GM19193 (cell line): ENCODE measurements at regions not wholly inside any gene's neighbourhood (a gene's known extent, or its start where the extent isn't known, plus 50 kb on each side); places are given as distances from the start of the nearest gene placed in this dataset.

Experiments used
- POLR2A ChIP-seq: IDR thresholded peaks from 4 replicates; pipeline ENCODE4 v1.6.1; 2011; ENCODE audit not compliant: insufficient read depth, insufficient read length; ENCODE audit errors: extremely low read depth

DNA sequence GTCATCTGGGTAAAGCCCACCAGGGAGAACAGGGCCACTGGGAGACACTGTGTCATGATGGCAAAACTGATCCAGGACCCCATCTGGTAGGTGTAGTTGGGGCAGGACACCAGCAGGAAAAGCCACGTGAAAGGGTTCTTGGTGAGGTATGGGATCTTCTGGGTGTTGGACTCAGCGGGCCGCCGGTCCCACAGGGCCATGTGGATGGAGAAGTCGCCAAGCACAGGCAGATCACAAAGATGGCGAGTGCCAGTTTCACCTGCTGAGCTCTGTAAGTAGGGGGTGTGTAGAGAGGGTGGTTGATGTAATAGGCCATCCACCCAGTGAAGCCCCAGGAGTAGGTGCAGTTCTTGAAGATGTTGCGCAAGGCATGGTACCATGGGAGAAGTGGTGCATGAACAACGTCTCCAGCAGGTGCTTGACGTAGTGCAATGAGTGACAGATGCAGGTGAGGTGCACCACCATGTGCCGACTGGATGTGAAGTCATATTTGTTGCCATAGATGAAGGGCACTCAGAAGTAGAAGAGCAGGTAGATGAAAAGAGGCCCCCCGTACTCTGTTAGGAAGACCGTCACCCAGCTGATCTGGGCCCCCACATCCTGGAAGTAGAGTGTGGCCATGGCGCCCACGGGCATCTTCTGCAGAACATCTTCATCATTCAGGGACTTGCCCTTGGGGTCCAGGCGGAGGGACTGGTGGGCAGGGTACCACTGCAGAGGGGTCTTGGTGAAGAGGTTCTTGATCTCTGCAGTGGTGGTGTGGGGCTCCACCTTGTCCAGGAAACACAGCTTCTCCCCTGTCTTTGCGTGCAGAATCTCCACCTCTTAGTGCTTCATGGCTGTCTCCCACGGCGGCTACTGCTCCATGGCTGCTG, 249.3 kb downstream of the ANKRD50 start:
- no peak for TF ChIP-seq POLR2A

DNA sequence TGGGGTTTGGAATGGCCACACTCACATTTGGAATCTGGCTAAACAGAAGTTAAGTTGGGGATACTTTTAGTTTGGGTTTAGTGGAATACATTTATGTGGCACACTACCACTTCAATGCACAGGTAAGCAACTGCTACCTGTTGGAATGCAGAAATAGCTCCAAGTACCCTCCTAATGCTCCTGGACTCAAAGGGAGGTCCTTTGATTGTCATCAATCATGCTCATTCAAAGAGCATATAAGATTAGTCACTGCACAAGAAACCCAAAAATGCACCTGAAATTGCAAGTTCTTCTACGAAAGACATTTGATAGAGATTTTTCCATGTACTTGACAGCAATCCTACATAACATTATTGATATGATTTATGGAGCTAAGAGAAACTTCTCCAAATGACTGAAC, 247.7 kb downstream of the ANKRD50 start:
- no peak for TF ChIP-seq POLR2A

DNA sequence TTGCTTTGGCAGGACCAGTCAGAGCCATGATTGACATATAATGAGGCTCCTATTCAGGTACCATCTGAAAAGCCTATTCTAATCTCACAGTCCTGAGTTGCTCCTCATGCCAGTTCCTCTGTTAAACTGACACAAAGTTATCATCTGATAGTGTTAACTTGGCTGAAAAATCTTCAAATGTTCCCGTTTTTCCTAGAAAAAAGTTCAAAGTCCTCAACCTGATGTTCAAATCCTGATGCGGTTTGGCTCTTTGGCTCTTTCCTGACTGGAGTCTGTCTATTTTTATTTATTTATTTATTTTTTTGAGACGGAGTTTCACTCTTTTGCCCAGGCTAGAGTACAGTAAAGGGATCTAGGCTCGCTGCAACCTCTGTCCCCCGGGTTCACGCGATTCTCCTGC, 244.2 kb downstream of the ANKRD50 start:
- TF ChIP-seq POLR2A, result no peak

DNA sequence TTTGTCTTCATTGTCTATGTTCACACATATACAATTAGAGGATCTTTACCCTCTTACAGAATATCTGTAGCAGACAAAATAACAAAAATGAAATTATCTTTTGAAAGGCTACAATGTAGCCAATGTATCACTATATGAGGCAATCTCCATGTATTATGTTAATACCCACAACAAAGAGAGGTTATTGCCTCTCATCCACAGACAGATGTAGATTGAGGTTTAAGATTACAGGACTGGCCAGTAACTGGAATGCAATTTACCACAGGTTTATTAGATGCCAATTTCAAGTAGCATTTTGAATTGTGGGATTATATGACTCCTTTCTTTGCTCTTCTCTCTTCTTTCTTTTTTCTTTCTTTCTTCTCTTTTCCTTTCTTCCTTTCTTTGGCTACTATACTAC, 242.6 kb downstream of the ANKRD50 start:
- TF ChIP-seq POLR2A, result no peak

DNA sequence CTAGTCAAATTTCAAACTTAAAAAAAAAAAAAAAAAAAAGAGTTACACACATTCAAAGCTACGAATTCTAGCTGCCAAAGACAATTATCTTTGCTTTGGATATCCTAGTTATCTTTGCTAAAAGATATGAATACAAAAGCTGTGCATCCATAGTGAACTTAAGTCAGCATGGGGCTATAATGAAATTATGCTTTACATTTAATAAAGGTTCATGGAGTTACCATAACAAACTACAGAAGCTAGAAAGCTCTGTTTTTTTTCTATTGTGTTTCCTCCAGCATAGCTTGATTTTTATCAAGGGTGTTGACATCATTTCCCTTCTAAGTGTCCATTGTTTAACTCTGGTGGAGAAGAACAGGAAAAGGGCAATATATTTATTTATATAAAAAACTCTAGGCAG, 234.1 kb downstream of the ANKRD50 start:
- no peak for TF ChIP-seq POLR2A

DNA sequence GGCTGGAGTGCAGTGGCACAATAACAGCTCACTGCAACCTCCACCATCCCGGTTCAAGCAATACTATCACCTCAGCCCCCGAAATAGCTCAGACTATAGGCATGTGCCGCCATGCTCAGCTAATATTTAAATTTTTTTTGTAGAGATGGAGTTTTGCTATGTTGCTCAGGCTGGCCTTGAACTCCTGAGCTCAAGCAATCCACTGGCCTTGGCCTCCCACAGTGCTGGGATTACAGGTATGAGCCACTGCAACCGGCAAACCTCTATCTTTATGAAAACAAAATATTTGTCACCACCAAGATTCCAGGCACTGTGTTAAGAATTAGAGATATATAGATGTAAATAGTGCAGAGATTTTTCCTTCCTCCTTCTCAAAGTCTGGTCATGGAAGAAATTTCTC, 232.5 kb downstream of the ANKRD50 start:
- TF ChIP-seq POLR2A, result no peak

DNA sequence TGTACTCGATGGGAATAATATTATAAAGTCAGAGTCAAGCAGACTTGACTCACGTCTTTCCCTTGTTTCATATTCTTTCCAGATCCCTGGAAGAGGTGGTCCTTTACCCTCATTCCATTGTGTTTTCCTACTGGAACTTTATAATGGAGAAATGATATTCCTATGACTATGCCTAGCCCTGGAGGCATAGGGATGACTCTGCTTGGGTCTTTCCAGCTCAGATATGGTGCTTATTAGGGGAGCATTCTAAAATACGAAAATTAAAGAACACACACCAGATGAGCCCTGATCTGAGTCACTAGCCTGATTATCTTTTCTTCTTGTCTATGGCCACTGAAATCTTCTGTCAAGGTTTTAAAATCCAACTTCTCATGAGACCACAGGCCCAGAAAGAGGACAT, 231.4 kb downstream of the ANKRD50 start:
- TF ChIP-seq POLR2A, result no peak

DNA sequence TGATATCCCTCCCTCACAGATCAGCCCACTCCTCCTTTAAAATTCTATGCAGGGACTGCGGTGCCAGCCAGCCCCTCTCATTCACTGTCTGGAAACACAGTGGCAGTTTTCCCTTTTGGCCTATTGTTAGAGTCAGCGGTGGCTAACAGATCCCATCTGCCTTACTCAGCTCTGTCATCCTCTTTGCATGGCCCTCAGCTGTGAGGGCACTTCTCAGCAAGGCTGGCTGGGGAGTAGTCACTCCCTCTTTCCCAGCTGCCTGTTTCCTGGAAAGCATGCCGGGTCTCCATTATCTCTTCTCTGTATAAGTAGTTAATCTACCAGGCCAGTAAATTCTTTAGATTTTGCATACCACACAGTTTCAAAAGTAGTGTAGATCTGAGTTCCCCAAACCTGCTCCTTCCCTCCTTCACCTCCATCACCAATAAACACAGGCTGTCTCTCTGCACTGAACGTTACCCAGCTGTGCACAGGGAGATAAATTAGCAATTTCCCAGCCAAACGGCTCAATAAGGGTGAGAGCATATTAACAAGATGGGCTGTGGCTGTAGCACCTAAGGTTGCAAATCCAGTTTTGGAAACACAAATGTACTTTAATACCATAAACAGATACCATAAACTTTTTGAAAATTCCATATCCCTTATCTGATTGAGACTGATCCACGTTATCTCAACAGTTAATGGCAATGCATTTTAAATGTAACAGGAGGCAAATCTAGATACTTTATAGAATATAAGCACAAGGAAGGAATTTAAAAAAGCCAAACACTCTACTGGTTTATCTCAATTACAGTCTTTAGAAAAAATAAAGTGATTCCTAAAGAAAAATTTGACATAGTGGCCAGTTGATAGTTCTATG, 229.3 kb downstream of the ANKRD50 start:
- TF ChIP-seq POLR2A, result no peak

DNA sequence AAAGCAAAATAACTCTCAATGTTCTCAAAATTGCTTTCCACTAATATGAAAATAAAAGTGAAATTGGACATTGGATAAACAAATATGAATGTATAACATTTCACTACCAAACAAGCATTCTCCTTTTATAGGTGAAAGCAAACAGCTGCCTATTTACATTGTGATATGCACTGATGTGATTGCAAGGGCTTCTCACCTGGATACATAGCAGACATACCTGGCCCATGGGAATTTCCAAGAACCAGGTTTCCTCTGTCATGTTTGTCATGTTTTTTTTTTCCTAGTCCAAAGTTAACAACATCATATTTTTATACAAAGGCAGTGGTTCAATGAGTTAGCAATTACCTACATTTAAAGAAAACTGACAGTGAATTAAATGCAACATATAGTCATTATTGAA, 228.5 kb downstream of the ANKRD50 start:
- TF ChIP-seq POLR2A, result no peak

DNA sequence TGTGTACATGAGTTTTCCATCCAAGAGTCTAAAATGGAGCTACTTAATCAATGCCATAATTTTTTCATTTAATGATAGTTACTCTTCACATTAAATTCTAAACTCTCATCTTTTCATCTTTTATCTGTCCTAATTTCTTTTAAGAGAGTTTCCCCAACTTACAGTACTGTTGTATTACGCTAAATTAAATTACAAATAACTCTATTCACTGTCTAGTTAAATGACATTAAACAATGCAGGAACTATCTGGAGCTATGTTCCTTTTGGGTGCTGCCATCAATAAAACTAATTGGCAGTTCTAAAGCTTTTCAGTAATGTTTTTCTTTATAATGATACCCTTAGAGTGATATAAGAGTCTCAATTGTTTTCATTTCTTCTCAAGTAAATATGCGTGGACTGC, 227.6 kb downstream of the ANKRD50 start:
- TF ChIP-seq POLR2A, result no peak

DNA sequence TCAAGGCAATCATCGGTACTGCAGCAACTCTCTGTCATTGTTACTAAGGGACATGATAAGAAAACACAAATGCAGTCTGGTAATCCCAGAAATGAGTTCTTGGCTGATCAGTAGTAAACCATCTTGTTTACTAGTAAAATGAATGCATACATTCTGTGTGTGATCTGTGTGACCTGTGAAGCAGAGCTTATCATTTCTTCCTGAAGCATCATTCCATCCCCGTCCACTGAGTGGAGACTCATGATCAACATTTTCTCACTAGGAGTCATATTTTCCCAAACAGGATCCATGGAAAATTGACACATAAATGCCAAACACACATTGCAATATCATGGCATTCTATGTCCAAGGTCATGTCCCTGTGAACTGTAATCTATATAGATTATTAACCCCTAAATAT, 226.1 kb downstream of the ANKRD50 start:
- no peak for TF ChIP-seq POLR2A

DNA sequence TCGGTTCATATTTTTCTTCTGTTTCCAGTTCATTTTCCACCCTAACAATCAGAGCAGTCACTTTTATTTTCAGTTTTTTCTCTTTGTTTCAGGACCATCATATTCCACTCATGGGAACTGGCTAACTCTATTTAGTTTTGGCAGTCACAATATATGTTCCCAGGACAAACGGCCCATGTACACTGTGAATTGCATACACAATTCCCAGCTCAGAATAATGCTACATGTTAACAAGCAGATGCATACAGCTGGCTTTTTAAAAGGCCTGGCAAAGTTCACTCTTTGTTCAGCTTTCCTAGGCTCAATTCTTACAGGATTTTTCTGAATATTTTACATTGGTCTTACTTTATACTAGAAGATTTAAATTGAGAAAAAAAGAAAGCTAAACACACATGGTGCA, 224.9 kb downstream of the ANKRD50 start:
- no peak for TF ChIP-seq POLR2A

DNA sequence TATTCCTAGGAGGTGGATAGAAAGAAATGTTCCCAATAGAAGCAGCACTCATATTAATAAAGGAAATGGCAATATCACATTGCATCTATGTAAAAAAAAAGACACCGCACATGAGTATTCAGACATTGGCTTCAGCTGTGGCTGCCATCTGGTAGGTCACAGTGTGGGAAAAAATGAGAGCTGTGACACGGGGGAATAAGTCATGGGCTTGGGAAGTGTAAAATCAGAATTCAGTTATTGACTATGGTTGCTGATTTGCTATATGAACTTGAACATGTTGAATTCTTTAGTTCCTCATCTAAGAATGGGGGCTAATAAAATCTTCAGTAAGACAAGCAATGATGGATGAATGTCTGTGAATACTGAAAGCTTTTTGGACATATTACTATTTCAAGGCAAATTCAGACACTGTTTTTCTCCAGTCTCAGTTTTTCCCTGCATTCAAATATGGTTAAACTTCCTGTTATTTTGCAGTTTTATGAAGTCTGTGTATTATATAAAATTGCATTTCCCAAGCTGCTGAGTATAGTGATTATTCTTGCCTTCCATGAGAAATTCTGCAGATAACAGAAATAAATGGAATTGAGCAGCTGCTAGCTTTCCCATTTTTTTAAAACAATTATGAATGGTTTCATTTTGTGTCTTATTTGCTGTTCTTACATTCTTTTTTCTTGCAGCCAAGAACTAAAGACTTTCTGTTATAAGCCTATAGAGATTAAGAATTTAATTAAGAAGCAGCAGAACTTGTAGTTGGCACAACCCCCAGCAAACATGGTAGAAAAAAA, 221.0 kb downstream of the ANKRD50 start:
- no peak for TF ChIP-seq POLR2A

DNA sequence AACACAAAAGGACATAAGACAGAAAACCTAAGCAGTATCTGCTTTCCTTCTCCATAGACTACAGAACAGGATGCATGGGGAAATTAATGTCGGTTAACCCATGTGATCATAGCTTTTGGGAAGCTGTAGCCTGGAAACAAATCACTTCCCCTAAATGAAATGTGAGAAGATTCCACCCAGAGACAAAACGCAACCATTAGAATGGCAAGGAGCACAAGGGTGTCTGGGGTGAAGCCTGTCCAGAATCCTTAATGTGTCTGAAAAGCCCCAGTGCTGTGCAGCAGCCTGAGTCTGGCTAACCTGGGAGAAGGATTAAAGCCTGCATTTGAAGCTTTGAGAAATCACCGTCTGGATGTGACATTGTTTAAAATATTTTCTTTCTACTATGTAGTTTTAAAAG, 213.3 kb downstream of the ANKRD50 start:
- TF ChIP-seq POLR2A, result no peak

DNA sequence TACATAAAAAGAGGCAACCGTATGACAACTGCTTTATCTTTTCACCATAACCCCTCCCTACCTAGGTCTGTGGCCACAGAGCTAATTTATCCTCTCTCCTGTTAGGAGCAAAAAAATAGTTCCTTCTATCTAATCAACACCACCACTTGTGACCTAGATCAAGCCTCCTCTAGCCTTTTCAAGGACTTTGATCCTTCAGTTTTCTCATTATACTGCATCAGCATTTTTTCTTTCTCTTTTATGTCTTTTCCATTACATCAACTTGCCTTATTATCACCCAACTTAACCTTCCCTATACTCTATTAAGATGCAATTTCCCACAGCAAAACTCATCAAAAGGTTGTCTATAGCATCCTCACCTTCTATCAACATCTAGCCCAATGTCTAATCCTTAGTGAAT, 211.0 kb downstream of the ANKRD50 start:
- TF ChIP-seq POLR2A, result no peak

DNA sequence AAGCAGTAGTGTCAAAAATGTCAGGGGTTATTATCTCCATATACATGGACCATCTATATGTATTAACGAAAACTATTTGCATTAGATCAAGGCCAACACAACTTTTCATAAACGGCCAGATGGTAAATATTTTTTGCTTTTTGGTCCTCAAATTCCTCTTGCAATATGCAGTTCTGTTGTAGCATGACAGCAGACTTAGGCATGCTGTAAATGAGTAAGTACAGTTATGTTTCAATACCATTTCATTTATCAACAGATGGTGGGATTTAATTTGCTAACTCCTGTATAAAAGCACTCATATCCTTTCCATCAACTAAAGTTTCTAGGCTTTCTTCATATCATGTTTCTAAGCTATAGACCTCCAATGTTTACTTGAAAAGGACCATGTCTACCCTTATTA, 208.1 kb downstream of the ANKRD50 start:
- no peak for TF ChIP-seq POLR2A

DNA sequence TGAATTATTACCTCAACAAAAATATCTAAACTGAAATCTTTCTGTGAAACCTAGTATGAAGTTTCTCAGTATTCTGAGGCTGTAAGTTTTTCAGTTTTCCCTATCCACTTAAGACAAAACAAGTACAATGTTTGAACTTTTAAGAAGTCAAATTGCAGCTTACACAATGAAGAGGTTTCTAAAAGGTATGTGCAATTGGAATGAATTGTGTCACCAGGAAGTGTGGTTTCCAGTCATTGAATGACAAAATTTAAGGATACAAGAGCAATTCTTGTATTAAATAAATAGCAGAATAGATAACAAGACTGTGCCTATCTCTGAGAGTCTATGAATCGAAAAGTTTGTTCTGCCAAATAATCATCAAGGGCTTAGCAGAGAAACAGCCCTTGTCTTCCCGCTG, 207.3 kb downstream of the ANKRD50 start:
- TF ChIP-seq POLR2A, result no peak
